Stimulated activated naive CD4-positive, alpha-beta T cell treated with Interleukin-2 at 50 U/mL for 16 hours (primary cell): ENCODE measurements at regions not wholly inside any gene's neighbourhood (a gene's known extent, or its start where the extent isn't known, plus 50 kb on each side); places are given as distances from the start of the nearest gene placed in this dataset.

Experiments used
- DNase-seq: peaks from one replicate; lab custom pipeline; 2025; lab: John Stamatoyannopoulos, UW

GRCh38 chr14:22337521-22337920 is 251.5 kb downstream of the DAD1 start:
- no peak for DNase-seq

DNA sequence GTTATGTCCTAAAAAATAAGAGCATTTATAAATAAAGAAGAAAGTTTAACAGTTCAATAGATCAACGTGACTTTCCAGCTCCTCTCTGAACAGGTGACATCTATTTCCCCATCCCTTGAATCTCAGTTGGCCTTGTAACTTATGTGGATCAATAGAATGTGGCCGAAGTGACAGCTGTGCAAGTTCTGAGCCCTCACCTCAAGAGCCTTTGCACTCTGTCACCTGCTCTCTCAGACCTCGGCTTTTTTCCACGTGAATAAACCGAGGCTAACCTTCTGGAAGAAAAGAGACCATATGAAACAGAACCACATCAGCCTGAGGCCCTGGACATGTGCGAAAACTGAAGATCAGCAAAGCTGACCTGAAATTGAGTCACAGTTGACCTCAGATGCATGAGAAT is 253.0 kb downstream of the DAD1 start:
- no peak for DNase-seq

DNA sequence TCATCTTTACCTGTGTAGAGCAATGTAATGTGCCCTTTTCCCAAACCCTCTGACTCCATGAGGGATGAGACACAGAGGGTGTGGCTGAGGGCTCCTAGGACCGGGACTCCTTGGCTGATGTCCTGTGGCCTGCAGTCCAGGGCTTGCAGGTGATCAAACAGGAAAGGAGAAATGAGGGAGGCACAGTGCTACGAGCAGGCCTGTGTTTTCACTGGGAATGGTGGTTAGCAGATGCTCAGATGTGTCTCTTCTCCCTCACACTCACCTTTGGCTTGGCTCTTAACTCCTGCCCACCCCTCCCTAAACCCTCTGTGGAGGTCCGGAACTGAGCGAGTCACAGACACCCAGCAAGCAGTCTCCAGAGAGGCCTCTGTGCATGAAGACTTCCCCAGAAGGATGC is 254.4 kb downstream of the DAD1 start:
- DNase-seq = no peak

- no peak for DNase-seq
Measured at GRCh38 chr14:22334275-22334577, 254.8 kb downstream of the DAD1 start.

DNA sequence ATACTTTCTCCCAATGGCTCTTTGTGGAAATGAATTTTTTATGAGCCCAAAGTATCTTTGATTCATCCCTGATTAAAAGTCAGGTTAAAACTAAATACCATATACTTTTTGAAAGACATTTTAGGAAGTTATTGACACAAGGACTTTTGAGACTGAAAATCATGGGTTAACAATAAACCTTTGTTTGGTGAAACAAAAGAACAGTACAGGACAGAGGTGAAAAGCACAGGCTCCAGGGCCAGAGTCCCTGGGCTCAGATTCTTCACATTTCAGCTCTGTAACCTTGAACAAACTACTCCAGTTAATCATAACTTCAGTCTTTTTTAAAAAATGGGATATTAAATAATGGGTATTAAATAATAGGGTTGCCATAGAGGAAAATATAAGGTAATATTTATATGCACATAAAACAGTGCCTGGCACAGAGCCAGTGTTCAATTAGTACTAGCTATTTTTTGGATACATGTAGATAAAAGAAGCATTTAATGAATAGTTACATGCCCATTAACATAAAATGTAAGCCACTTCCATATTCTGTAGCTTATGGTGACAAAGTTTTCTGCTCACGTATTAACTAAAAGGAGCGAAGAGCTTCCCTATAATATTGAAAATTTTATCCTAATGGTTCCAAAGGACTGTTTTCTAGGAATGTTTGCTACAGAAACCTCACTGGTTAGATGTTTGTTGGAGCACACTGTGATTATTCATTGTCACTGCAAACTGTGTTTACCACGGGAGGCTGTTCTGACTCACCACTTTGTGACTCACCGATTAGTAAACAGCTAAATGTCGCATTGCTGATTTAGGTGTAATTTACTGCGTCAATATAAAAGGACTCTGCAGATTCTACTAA is 255.4 kb downstream of the DAD1 start:
- DNase-seq = no peak

GRCh38 chr14:22332686-22333421 is 256.2 kb downstream of the DAD1 start:
- DNase-seq = no peak

- no peak for DNase-seq
Measured at GRCh38 chr14:22329371-22329770, 259.7 kb downstream of the DAD1 start.

- no peak for DNase-seq
Measured at GRCh38 chr14:22325676-22326400, 263.2 kb downstream of the DAD1 start.

DNA sequence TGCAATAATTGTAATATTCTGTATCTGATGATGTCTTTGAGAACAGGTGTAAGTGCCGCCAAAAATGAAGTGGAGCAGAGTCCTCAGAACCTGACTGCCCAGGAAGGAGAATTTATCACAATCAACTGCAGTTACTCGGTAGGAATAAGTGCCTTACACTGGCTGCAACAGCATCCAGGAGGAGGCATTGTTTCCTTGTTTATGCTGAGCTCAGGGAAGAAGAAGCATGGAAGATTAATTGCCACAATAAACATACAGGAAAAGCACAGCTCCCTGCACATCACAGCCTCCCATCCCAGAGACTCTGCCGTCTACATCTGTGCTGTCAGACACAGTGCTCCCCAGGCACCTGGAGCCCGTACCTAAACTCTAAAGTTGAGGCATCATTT is 268.7 kb downstream of the DAD1 start:
- DNase-seq = no peak

- DNase-seq = no peak
Measured at GRCh38 chr14:22319526-22320361, 269.3 kb downstream of the DAD1 start.

- no peak for DNase-seq
Measured at GRCh38 chr14:22318951-22319350, 270.1 kb downstream of the DAD1 start.

DNA sequence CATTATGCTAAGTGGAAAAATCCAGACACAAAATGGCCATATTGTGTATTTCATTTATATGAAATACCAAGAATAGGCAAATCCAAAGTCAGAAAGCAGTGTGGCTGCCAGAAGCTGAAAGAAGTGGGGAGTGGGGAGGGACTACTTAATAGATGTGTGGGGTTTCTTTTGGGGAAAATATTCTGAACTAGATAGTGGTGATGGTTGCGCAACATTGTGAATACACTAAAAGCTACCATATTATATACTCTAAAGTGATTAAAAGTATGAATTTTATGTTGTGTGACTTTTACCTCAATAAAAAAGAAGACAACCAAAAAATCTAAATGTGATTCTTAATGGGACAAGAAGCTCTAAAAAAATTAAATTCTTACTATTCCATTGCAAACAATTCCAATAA is 272.6 kb downstream of the DAD1 start:
- DNase-seq = no peak

GRCh38 chr14:22315336-22315735 is 273.7 kb downstream of the DAD1 start:
- no peak for DNase-seq

GRCh38 chr14:22314183-22314820 is 274.7 kb downstream of the DAD1 start:
- no peak for DNase-seq

GRCh38 chr14:22313172-22313801 is 275.7 kb downstream of the DAD1 start:
- DNase-seq = no peak

GRCh38 chr14:22311636-22312035 is 277.4 kb downstream of the DAD1 start:
- no peak for DNase-seq

- DNase-seq = no peak
Measured at GRCh38 chr14:22305607-22306006, 283.4 kb downstream of the DAD1 start.

DNA sequence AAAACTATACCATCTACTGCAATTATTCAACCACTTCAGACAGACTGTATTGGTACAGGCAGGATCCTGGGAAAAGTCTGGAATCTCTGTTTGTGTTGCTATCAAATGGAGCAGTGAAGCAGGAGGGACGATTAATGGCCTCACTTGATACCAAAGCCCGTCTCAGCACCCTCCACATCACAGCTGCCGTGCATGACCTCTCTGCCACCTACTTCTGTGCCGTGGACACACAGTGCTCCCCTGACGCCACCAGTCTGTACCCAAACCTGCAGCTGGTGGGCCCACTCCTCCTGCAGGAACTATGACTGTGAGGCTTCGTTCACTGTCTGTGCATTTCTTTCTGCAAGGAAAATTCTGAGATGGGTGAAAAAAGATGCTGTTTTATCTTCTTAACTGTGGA is 284.7 kb downstream of the DAD1 start:
- no peak for DNase-seq

GRCh38 chr14:22303589-22304195 is 285.3 kb downstream of the DAD1 start:
- DNase-seq = no peak

GRCh38 chr14:22300646-22301045 is 288.4 kb downstream of the DAD1 start:
- DNase-seq = no peak

- DNase-seq = no peak
Measured at GRCh38 chr14:22297376-22297775, 291.6 kb downstream of the DAD1 start.
